ENCODE measurements at regions not wholly inside any gene's neighbourhood (a gene's known extent, or its start where the extent isn't known, plus 50 kb on each side); places are given as distances from the start of the nearest gene placed in this dataset.

DNA sequence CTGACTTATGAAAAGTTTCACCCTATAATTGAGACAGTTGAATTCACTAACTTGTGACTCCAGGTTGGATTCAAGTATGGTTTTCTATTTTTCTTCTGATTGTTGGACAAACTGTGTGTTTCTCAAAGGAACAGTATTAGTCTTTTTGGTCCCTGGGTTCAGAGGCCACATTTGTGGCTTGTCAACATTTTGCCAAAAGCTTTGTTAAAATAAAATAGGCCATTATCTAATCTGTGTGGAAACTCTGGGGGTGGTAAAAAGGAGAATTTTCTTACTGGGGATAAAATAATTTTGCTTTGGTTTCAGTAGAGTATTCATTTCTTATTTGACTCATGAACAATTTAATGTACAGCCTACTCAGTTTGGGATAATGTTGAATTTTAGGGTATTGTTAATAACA, 166.3 kb downstream of the TMEM167A start:
- Histone ChIP-seq H3K27me3 (ENCODE audit: insufficient read depth, low read length) (no peaks in the 10 kb centered on the region), H3K36me3 (ENCODE audit: insufficient read depth, low read length) (no peaks in the 10 kb centered on the region), H3K9me3 (ENCODE audit: low read depth, low read length) (no peaks in the 10 kb centered on the region), H3K4me3 (ENCODE audit: insufficient read depth, low read length) (no peak overlapping the region), H3K4me2 (ENCODE audit: insufficient read depth, low read length) (no peak overlapping the region), H3K27ac (ENCODE audit: low read depth, low read length) (no peak overlapping the region), H4K20me1 (ENCODE audit: insufficient read depth, low read length) (no peaks in the 10 kb centered on the region), H3K4me1 (ENCODE audit: insufficient read depth, low read length) (no peaks in the 10 kb centered on the region), H2AFZ (ENCODE audit: low read length) (no peak overlapping the region), H3K79me2 (ENCODE audit: insufficient read depth, low read length) (no peaks in the 10 kb centered on the region)
- DNase-seq (ENCODE audit: insufficient read length, low spot score, missing footprints), result no peak
- TF ChIP-seq CTCF (IDR thresholded peaks at IDR 0.05; ENCODE audit: extremely low read depth, low read depth, low read length), result no peak

GRCh38 chr5:82910491-82910890, 166.7 kb downstream of the TMEM167A start:
- no peaks in the 10 kb centered on the region for H3K9me3 ChIP-seq (ENCODE audit: low read depth, low read length)
- H3K4me3 ChIP-seq (ENCODE audit: insufficient read depth, low read length), result no peak overlapping the region
- DNase-seq (ENCODE audit: insufficient read length, low spot score, missing footprints), result no peak
- no peak overlapping the region for H3K27ac ChIP-seq (ENCODE audit: low read depth, low read length)
- no peaks in the 10 kb centered on the region for H3K79me2 ChIP-seq (ENCODE audit: insufficient read depth, low read length)
- no peaks in the 10 kb centered on the region for H3K4me1 ChIP-seq (ENCODE audit: insufficient read depth, low read length)
- no peak overlapping the region for H3K4me2 ChIP-seq (ENCODE audit: insufficient read depth, low read length)
- H4K20me1 ChIP-seq (ENCODE audit: insufficient read depth, low read length), result no peaks in the 10 kb centered on the region
- no peak overlapping the region for H2AFZ ChIP-seq (ENCODE audit: low read length)
- H3K36me3 ChIP-seq (ENCODE audit: insufficient read depth, low read length), result no peaks in the 10 kb centered on the region
- H3K27me3 ChIP-seq (ENCODE audit: insufficient read depth, low read length), result no peaks in the 10 kb centered on the region
- TF ChIP-seq CTCF (IDR thresholded peaks at IDR 0.05; ENCODE audit: extremely low read depth, low read depth, low read length), result no peak

- H3K9me3 ChIP-seq (ENCODE audit: low read depth, low read length), result no peaks in the 10 kb centered on the region
- peaks cover 2% of the 10 kb centered on the region for H3K27me3 ChIP-seq (ENCODE audit: insufficient read depth, low read length)
- H3K4me2 ChIP-seq (ENCODE audit: insufficient read depth, low read length), result no peak overlapping the region
- no peaks in the 10 kb centered on the region for H4K20me1 ChIP-seq (ENCODE audit: insufficient read depth, low read length)
- H3K27ac ChIP-seq (ENCODE audit: low read depth, low read length), result no peak overlapping the region
- no peak overlapping the region for H3K4me3 ChIP-seq (ENCODE audit: insufficient read depth, low read length)
- no peak overlapping the region for H2AFZ ChIP-seq (ENCODE audit: low read length)
- H3K79me2 ChIP-seq (ENCODE audit: insufficient read depth, low read length), result no peaks in the 10 kb centered on the region
- no peak for DNase-seq (ENCODE audit: insufficient read length, low spot score, missing footprints)
- no peaks in the 10 kb centered on the region for H3K36me3 ChIP-seq (ENCODE audit: insufficient read depth, low read length)
- no peaks in the 10 kb centered on the region for H3K4me1 ChIP-seq (ENCODE audit: insufficient read depth, low read length)
- no peak for TF ChIP-seq CTCF (IDR thresholded peaks at IDR 0.05; ENCODE audit: extremely low read depth, low read depth, low read length)
Measured at GRCh38 chr5:82909771-82910170, 167.4 kb downstream of the TMEM167A start.

- Histone ChIP-seq H3K79me2 (ENCODE audit: insufficient read depth, low read length) (no peaks in the 10 kb centered on the region), H2AFZ (ENCODE audit: low read length) (no peak overlapping the region), H3K27me3 (ENCODE audit: insufficient read depth, low read length) (peaks cover 2% of the 10 kb centered on the region), H3K9me3 (ENCODE audit: low read depth, low read length) (no peaks in the 10 kb centered on the region), H3K27ac (ENCODE audit: low read depth, low read length) (no peak overlapping the region), H3K4me2 (ENCODE audit: insufficient read depth, low read length) (no peak overlapping the region), H3K36me3 (ENCODE audit: insufficient read depth, low read length) (no peaks in the 10 kb centered on the region), H3K4me3 (ENCODE audit: insufficient read depth, low read length) (no peak overlapping the region), H4K20me1 (ENCODE audit: insufficient read depth, low read length) (no peaks in the 10 kb centered on the region), H3K4me1 (ENCODE audit: insufficient read depth, low read length) (no peaks in the 10 kb centered on the region)
- TF ChIP-seq CTCF (IDR thresholded peaks at IDR 0.05; ENCODE audit: extremely low read depth, low read depth, low read length), result no peak
- DNase-seq (ENCODE audit: insufficient read length, low spot score, missing footprints), result no peak
Measured at GRCh38 chr5:82905986-82906385, 171.2 kb downstream of the TMEM167A start.
